Epithelial cell of esophagus (primary cell): ENCODE measurements at regions not wholly inside any gene's neighbourhood (a gene's known extent, or its start where the extent isn't known, plus 50 kb on each side); places are given as distances from the start of the nearest gene placed in this dataset.

Source experiments
- DNase-seq: peaks from one replicate; pipeline ENCODE4 v3.0.0; 2010; ENCODE audit warnings: low read depth
- H3K4me3 ChIP-seq: 2 replicates; pipeline ENCODE4 v1.5.1; 2011; ENCODE audit warnings: mild to moderate bottlenecking, low read length, control low read depth
- TF ChIP-seq, protein P1 (sequence below): IDR thresholded peaks from 2 replicates; pipeline ENCODE4 v1.5.1; 2011; ENCODE audit warnings: low read depth, mild to moderate bottlenecking, low read length, control low read depth, inconsistent platforms; ENCODE audit not compliant: insufficient read depth; ENCODE audit errors: missing control alignments

DNA sequence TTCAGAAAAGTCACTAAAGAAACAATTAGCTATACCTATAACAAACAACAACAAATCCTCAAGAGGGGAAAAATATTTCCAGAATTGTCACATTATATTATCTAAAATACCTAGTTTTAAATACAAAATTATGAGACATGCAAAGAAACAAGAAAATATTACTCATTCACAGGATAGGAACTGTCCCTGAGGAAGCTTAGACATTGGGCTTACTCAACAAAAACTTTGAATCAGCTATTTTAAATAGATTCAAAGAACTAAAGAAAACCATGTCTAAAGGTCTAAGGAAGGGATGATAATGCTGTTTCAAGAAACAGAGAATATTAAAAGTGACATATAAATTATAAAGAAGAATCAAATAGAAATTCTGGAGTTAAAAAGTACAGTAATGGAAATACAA is 131.9 kb upstream of the ZNF516 start:
- H3K4me3 ChIP-seq, result no peak overlapping the region
- TF ChIP-seq, protein P1, sequence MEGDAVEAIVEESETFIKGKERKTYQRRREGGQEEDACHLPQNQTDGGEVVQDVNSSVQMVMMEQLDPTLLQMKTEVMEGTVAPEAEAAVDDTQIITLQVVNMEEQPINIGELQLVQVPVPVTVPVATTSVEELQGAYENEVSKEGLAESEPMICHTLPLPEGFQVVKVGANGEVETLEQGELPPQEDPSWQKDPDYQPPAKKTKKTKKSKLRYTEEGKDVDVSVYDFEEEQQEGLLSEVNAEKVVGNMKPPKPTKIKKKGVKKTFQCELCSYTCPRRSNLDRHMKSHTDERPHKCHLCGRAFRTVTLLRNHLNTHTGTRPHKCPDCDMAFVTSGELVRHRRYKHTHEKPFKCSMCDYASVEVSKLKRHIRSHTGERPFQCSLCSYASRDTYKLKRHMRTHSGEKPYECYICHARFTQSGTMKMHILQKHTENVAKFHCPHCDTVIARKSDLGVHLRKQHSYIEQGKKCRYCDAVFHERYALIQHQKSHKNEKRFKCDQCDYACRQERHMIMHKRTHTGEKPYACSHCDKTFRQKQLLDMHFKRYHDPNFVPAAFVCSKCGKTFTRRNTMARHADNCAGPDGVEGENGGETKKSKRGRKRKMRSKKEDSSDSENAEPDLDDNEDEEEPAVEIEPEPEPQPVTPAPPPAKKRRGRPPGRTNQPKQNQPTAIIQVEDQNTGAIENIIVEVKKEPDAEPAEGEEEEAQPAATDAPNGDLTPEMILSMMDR, result no peak

DNA sequence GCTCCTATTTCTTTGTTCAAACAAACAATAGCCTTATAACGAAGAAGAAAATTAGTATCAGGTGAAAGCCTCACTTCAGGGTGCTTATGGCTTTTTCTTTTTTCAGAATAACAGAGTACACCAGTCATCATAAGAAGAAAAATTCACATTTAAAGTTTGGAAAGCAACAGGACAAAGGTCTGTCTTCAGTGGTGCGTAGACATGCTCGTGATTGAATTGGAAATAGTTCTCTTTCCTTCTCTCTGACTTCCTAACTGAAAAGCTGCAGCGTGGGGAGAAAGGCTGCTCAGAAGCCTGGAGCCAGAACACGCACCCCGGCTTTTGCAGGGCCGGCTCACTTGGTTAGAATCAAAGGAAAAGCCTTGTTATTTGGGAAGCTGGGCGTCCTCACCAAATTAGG is 127.6 kb upstream of the ZNF516 start:
- no peak for DNase-seq
- TF ChIP-seq, protein P1, result no peak
- no peak overlapping the region for H3K4me3 ChIP-seq

More for the DNA sequence above, 131.9 kb upstream of the ZNF516 start:
- no peak for DNase-seq

DNA sequence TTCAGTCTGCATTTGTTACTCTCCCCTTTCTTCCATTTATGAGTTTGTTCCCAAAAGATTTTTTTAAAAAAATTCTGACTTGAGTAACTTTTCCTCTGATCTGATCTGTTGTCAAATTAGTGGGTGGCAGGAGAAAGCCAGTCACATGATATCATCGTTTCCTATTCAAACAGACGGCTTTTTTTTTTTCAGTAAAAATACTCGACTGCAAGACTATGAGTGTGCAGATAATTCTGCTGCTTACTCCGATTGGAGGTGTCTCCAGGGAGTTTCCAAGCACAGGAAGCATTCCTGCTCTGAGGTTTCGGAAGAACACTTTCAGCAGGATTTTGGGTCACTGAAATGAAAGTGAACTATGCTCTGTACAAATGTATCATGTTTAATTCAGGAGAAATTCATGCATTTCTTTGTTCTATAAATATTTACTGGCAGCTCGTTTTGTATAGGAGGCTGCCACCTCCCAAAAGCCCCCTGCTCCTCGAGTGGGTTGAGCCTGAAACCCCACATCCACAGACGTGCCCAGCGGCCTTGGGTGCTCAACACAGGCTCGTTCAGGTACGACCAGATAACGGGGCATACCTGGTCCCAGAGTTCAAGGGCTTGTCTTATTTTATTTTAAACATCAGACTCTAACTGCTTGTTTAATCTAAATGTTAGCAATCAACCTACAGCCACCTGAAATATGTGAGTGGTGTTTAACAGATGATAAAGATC is 126.9 kb upstream of the ZNF516 start:
- peak overlapping the region; percentile 4 for H3K4me3 ChIP-seq
- DNase-seq, result peak; percentile 61
- TF ChIP-seq, protein P1, result no peak

DNA sequence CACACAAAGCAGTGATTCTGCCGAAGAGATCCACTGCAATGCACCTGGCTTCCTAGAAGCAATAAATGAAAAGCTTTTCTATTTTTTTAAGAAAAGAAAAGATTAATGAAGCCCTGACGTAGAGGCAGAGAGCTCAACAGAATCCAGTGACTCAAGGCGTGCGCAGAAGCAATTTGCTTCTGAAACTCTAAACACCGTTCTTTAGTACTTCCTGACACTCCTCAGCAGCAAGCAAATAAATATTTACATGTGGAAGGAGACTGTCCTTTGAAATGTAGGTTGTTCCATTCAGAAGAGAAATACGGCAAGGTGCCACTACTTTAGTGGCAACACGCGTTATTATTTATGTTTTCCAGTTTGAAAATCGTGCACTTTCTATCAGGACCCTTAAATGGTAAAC is 126.2 kb upstream of the ZNF516 start:
- DNase-seq, result peak; percentile 53
- H3K4me3 ChIP-seq, result peak overlapping the region; percentile 4
- TF ChIP-seq, protein P1, result no peak

DNA sequence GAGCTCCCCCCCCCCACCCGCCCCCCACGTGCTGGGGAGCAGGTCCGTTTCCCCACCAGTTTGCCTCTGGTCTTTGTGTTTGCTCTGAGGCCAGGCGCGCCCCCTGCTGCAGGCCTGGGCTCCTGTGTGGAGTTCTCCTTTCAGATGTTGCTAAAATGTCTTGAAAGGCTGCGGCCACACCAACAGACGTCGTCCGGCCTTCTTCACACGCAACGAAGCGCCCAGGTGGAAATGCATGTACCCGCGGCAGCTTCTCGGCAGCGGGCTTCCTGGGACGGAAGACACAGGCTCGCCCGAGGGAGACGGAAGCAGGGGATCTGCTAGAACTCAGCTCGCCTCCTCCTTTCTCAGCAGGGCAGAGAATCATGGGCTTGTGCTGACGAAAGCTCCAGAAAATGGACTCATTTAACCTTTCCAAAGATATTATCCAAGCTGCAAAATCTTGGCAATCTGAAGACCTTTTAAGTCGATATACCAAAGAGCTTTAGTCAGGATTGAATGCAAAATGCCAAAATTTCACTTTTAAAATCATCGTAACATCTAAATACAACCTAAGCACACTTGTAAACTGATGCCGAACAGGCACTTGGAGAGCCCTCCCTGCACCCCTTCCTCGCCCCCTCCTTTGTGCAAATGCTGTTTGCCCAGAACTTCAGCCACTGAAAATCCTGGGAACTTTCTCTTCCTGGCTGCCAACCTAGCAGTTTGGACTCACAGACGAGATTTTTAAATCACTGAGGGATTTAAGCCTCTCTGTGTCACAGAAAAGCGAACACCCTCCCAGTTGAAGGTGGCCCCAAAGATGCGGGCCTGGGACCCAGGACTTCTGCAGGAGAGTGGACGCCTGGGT is 125.5 kb upstream of the ZNF516 start:
- H3K4me3 ChIP-seq, result no peak overlapping the region
- peak; percentile 75 for DNase-seq
- TF ChIP-seq, protein P1, result peak; percentile 62

DNA sequence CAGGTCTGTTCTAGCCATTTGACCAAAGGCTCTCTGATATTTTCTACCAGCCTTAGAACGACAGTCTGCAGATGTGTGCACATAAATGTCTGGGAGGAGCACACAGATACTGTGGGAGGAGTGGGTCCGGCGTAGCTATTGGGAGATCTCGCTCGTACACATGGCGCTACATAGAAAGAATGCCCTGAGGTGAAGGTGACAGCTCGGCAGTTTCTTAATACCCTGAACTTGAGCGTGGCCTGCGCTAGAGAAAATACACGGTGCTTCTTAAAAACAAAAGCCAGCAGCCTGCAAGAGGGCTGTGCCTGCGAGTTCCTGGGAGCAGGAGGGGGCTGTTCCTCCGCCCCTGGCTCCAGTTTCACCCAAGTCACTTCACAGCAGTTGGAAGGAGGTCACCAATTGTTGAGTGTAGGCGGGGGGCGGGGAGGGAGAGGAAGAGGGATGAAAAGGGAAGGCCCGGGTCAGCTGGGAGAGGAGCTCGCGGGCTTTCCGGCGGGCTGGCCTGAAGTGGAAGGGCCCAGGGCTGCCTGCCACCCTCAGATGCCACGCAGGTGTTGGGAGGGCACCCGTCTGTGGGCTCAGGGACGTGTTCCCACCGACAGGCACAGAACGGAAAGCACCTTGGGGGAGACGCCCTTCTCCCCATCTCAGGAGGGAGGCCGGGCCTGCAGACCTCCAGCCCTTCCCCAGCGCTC is 124.7 kb upstream of the ZNF516 start:
- TF ChIP-seq, protein P1, result no peak
- DNase-seq, result no peak

More for the DNA sequence above, 124.7 kb upstream of the ZNF516 start:
- peak overlapping the region; percentile 8 for H3K4me3 ChIP-seq
